ENCODE measurements at regions not wholly inside any gene's neighbourhood (a gene's known extent, or its start where the extent isn't known, plus 50 kb on each side); places are given as distances from the start of the nearest gene placed in this dataset.

- peaks cover 13% of the 10 kb centered on the region; the same call in 1 of the 2 replicates for H3K4me1 ChIP-seq (ENCODE audit: low read length)
- no peak overlapping the region for H3K9ac ChIP-seq (ENCODE audit: low read length)
Observed at GRCh38 chr15:39497759-39498565, 82.9 kb upstream of the THBS1 start.

GRCh38 chr15:39498629-39499028 lies 82.2 kb upstream of the THBS1 start:
- no peak overlapping the region for H3K27ac ChIP-seq (ENCODE audit: low read length)
- no peaks in the 10 kb centered on the region for H3K9me3 ChIP-seq (ENCODE audit: insufficient read depth, low read length)
- no peaks in the 10 kb centered on the region for H3K79me2 ChIP-seq (ENCODE audit: low read length)
- H4K20me1 ChIP-seq (ENCODE audit: insufficient read depth, low read length): no peaks in the 10 kb centered on the region
- no peaks in the 10 kb centered on the region for H3K36me3 ChIP-seq (replicated peaks; ENCODE audit: low read depth, low read length)
- H3K4me2 ChIP-seq (ENCODE audit: low read length): no peak overlapping the region
- H3K4me1 ChIP-seq (ENCODE audit: low read length): peaks cover 7% of the 10 kb centered on the region; the same call in 1 of the 2 replicates
- peaks cover 11% of the 10 kb centered on the region; the same call in 1 of the 2 replicates for H3K27me3 ChIP-seq (ENCODE audit: low read depth, low read length)
- H2AFZ ChIP-seq (ENCODE audit: low read depth, low read length): no peak overlapping the region
- TF ChIP-seq EZH2phosphoT487 (IDR thresholded peaks at IDR 0.05; ENCODE audit: low read depth) (no peak), CTCF (IDR thresholded peaks at IDR 0.05; ENCODE audit: low read depth, low read length) (no peak)
- H3K9ac ChIP-seq (ENCODE audit: low read length): no peak overlapping the region
- H3K4me3 ChIP-seq (ENCODE audit: low read length): no peak overlapping the region

More at GRCh38 chr15:39497759-39498565, 82.9 kb upstream of the THBS1 start:
- H3K4me2 ChIP-seq (ENCODE audit: low read length): no peak overlapping the region
- no peak overlapping the region for H2AFZ ChIP-seq (ENCODE audit: low read depth, low read length)
- H3K27ac ChIP-seq (ENCODE audit: low read length): no peak overlapping the region
- H4K20me1 ChIP-seq (ENCODE audit: insufficient read depth, low read length): no peaks in the 10 kb centered on the region
- no peaks in the 10 kb centered on the region for H3K79me2 ChIP-seq (ENCODE audit: low read length)
- H3K4me3 ChIP-seq (ENCODE audit: low read length): no peak overlapping the region
- H3K9me3 ChIP-seq (ENCODE audit: insufficient read depth, low read length): no peaks in the 10 kb centered on the region
- TF ChIP-seq EZH2phosphoT487 (IDR thresholded peaks at IDR 0.05; ENCODE audit: low read depth) (no peak), CTCF (IDR thresholded peaks at IDR 0.05; ENCODE audit: low read depth, low read length) (no peak)
- peaks cover 11% of the 10 kb centered on the region; the same call in 1 of the 2 replicates for H3K27me3 ChIP-seq (ENCODE audit: low read depth, low read length)
- no peaks in the 10 kb centered on the region for H3K36me3 ChIP-seq (replicated peaks; ENCODE audit: low read depth, low read length)

GRCh38 chr15:39499042-39499441 lies 81.8 kb upstream of the THBS1 start:
- H4K20me1 ChIP-seq (ENCODE audit: insufficient read depth, low read length): no peaks in the 10 kb centered on the region
- H3K9me3 ChIP-seq (ENCODE audit: insufficient read depth, low read length): no peaks in the 10 kb centered on the region
- H3K4me3 ChIP-seq (ENCODE audit: low read length): no peak overlapping the region
- no peak overlapping the region for H2AFZ ChIP-seq (ENCODE audit: low read depth, low read length)
- TF ChIP-seq EZH2phosphoT487 (IDR thresholded peaks at IDR 0.05; ENCODE audit: low read depth): no peak
- TF ChIP-seq CTCF (IDR thresholded peaks at IDR 0.05; ENCODE audit: low read depth, low read length): no peak
- H3K4me1 ChIP-seq (ENCODE audit: low read length): peaks cover 7% of the 10 kb centered on the region; the same call in 1 of the 2 replicates
- no peak overlapping the region for H3K27ac ChIP-seq (ENCODE audit: low read length)
- no peak overlapping the region for H3K9ac ChIP-seq (ENCODE audit: low read length)
- peaks cover 11% of the 10 kb centered on the region; the same call in 1 of the 2 replicates for H3K27me3 ChIP-seq (ENCODE audit: low read depth, low read length)
- no peak overlapping the region for H3K4me2 ChIP-seq (ENCODE audit: low read length)
- no peaks in the 10 kb centered on the region for H3K36me3 ChIP-seq (replicated peaks; ENCODE audit: low read depth, low read length)
- no peaks in the 10 kb centered on the region for H3K79me2 ChIP-seq (ENCODE audit: low read length)

GRCh38 chr15:39499681-39500080 lies 81.2 kb upstream of the THBS1 start:
- Histone ChIP-seq H3K27me3 (ENCODE audit: low read depth, low read length) (peaks cover 11% of the 10 kb centered on the region; the same call in 1 of the 2 replicates), H2AFZ (ENCODE audit: low read depth, low read length) (no peak overlapping the region), H4K20me1 (ENCODE audit: insufficient read depth, low read length) (no peaks in the 10 kb centered on the region), H3K79me2 (ENCODE audit: low read length) (no peaks in the 10 kb centered on the region), H3K27ac (ENCODE audit: low read length) (no peak overlapping the region), H3K4me3 (ENCODE audit: low read length) (no peak overlapping the region), H3K4me1 (ENCODE audit: low read length) (peaks cover 7% of the 10 kb centered on the region; the same call in 1 of the 2 replicates), H3K9ac (ENCODE audit: low read length) (no peak overlapping the region), H3K9me3 (ENCODE audit: insufficient read depth, low read length) (no peaks in the 10 kb centered on the region), H3K36me3 (replicated peaks; ENCODE audit: low read depth, low read length) (no peaks in the 10 kb centered on the region), H3K4me2 (ENCODE audit: low read length) (no peak overlapping the region)
- TF ChIP-seq EZH2phosphoT487 (IDR thresholded peaks at IDR 0.05; ENCODE audit: low read depth) (no peak), CTCF (IDR thresholded peaks at IDR 0.05; ENCODE audit: low read depth, low read length) (no peak)

Measured in OCI-LY3 (cell line).